CD4-positive, CD25-positive, alpha-beta regulatory T cell (primary cell): ENCODE measurements at regions not wholly inside any gene's neighbourhood (a gene's known extent, or its start where the extent isn't known, plus 50 kb on each side); places are given as distances from the start of the nearest gene placed in this dataset.
"Not testable (repeated sequence)": the region's sequence is repeated elsewhere in the genome, so short reads cannot be mapped to it uniquely, and the experiment has no call there.

ENCODE experiments used
- ATAC-seq, 2 donors: fragments of 150-1000 bp; cut with Tn5 transposase; one replicate each; pipeline ENCODE4 v1.10.0; 2021; ENCODE audit warnings: low read depth in 2 of 2, moderate number of reproducible peaks in 2 of 2, moderate library complexity in 1 of 2
- DNase-seq, 3 donors: peaks; one replicate each; pipeline versions ENCODE4 v3.0.0 to v3.0.0-alpha.2; 2012 to 2022; ENCODE audit warnings: mixed read lengths in 1 of 3
- H3K27ac ChIP-seq: one replicate; pipeline ENCODE4 v1.7.0; 2013; ENCODE audit warnings: mild to moderate bottlenecking, low read length; ENCODE audit not compliant: insufficient read depth, poor library complexity, severe bottlenecking
- H3K27me3 ChIP-seq: one replicate; pipeline ENCODE4 v1.7.0; 2013; ENCODE audit warnings: low read length; ENCODE audit not compliant: control insufficient read depth, insufficient read depth
- H3K36me3 ChIP-seq: one replicate; pipeline ENCODE4 v1.7.0; 2013; ENCODE audit warnings: mild to moderate bottlenecking, low read length, moderate library complexity; ENCODE audit not compliant: control insufficient read depth, insufficient read depth
- H3K4me1 ChIP-seq: 2 replicates; pipeline ENCODE4 v1.7.0; 2013; ENCODE audit warnings: mild to moderate bottlenecking, low read length; ENCODE audit not compliant: insufficient read depth, control insufficient read depth, poor library complexity, severe bottlenecking
- H3K4me3 ChIP-seq: one replicate; pipeline ENCODE4 v1.7.0; 2013; ENCODE audit warnings: low read depth, mild to moderate bottlenecking, low read length, moderate library complexity
- H3K9me3 ChIP-seq, 2 experiments: 1 replicate in 1 of 2; 2 replicates in 1 of 2; pipeline ENCODE4 v1.7.0; 2013; ENCODE audit warnings: low read length in 2 of 2, mild to moderate bottlenecking in 1 of 2, moderate library complexity in 1 of 2; ENCODE audit not compliant: control insufficient read depth in 2 of 2
- H3K27ac Mint-ChIP-seq, 3 donors: one replicate each; pipeline ENCODE4 v1.8.0; 2020 to 2022; ENCODE audit warnings: mild to moderate bottlenecking in 3 of 3, mixed read lengths in 3 of 3, moderate library complexity in 2 of 3
- H3K27me3 Mint-ChIP-seq: one replicate; pipeline ENCODE4 v1.8.0; 2022; ENCODE audit warnings: mild to moderate bottlenecking, mixed read lengths
- H3K36me3 Mint-ChIP-seq: one replicate; pipeline ENCODE4 v1.8.0; 2020; ENCODE audit warnings: mixed read lengths
- H3K4me1 Mint-ChIP-seq, 4 donors: one replicate each; pipeline ENCODE4 v1.8.0; 2020 to 2022; ENCODE audit warnings: mixed read lengths in 4 of 4, mild to moderate bottlenecking in 1 of 4
- H3K4me3 Mint-ChIP-seq, 4 donors: one replicate each; pipeline ENCODE4 v1.8.0; 2020 to 2022; ENCODE audit warnings: mild to moderate bottlenecking in 4 of 4, mixed read lengths in 4 of 4, moderate library complexity in 3 of 4
- H3K9me3 Mint-ChIP-seq, 7 donors: one replicate each; pipeline ENCODE4 v1.8.0; 2020 to 2022; ENCODE audit warnings: mixed read lengths in 7 of 7, mild to moderate bottlenecking in 3 of 7, moderate library complexity in 2 of 7

DNA sequence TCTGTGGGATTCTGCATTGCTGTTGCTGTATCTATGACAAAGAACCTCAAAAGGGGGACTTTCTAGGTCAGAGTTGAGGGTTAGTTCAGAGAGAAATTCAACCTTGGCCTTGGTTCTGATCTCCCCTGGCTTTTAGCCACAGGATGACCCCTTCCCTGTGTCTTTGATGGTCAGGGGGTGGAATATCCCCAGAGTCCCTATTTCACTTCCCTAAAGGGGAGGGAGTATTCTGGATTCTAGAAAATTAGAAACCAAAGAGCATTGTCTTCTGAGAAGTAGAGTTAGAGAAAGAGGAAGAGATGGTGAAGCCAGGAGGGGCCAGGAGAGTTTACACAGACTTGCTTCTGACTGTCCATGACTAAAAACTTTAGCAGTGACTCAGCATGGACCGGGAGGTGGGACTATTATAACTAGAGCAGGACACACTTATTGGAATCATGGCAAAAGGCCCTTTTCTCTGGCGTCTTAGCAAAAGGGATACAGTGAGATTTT lies 56.2 kb upstream of the LPAR1 start:
- H3K27ac ChIP-seq, result no peak overlapping the region
- no peak for ATAC-seq

DNA sequence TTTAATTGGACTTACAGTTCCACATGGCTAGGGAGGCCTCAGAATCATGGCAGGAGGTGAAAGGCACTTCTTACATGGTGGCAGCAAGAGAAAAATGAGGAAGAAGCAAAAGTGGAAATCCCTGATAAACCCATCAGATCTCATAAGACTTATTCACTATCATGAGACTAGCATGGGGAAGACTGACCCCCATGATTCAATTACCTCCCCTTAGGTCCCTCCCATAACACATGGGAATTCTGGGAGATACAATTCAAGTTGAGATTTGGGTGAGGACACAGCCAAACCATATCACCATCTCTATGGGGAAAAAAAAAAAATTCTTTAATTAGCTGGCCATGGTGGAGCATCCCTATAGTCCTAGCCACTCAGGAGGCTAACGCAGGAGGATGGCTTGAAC lies 53.9 kb upstream of the LPAR1 start:
- H3K27ac ChIP-seq, H3K27me3 ChIP-seq, H3K27ac Mint-ChIP-seq, ATAC-seq, H3K36me3 Mint-ChIP-seq, DNase-seq, H3K36me3 ChIP-seq, H3K4me3 ChIP-seq, H3K4me1 ChIP-seq, H3K4me3 Mint-ChIP-seq, H3K27me3 Mint-ChIP-seq, H3K4me1 Mint-ChIP-seq, H3K9me3 ChIP-seq: not testable (repeated sequence)
- H3K9me3 Mint-ChIP-seq, result peaks cover 0 to 12% (median 3%) of the 10 kb centered on the region in 7 donors

More for the DNA sequence above, 56.2 kb upstream of the LPAR1 start:
- Mint-ChIP-seq H3K9me3 (peaks cover 0 to 4% (median 0%) of the 10 kb centered on the region in 7 donors), H3K4me3 (no peak overlapping the region), H3K27me3 (peaks cover 4% of the 10 kb centered on the region), H3K27ac (no peak overlapping the region), H3K36me3 (no peaks in the 10 kb centered on the region), H3K4me1 (no peaks in the 10 kb centered on the region)
- Histone ChIP-seq H3K36me3 (no peaks in the 10 kb centered on the region), H3K27me3 (no peaks in the 10 kb centered on the region), H3K4me3 (no peak overlapping the region), H3K4me1 (no peaks in the 10 kb centered on the region), H3K9me3 (no peaks in the 10 kb centered on the region)
- no peak for DNase-seq
